Vagina (tissue), 2 donors: ENCODE measurements at regions not wholly inside any gene's neighbourhood (a gene's known extent, or its start where the extent isn't known, plus 50 kb on each side); places are given as distances from the start of the nearest gene placed in this dataset.

ENCODE experiments used
- DNase-seq, 2 donors: peaks; one replicate each; pipeline ENCODE4 v3.0.0-alpha.2; 2017; ENCODE audit errors: extremely low spot score in 2 of 2
- H3K27ac ChIP-seq: fragments of 200-600 bp; sonication (generic); one replicate; pipeline ENCODE4 v1.5.1; 2019
- H3K27me3 ChIP-seq: fragments of 200-600 bp; sonication (generic); one replicate; pipeline ENCODE4 v1.5.1; 2019
- H3K36me3 ChIP-seq, 2 donors: fragments of 200-600 bp; sonication (generic); one replicate each; pipeline ENCODE4 v1.5.1; 2017 to 2019
- H3K4me1 ChIP-seq: fragments of 200-600 bp; sonication (generic); one replicate; pipeline ENCODE4 v1.5.1; 2019
- H3K4me3 ChIP-seq, 2 donors: fragments of 200-600 bp; sonication (generic); 1 replicate in 1 of 2; 2 replicates in 1 of 2; pipeline ENCODE4 v1.5.1; 2016 to 2019
- H3K9me3 ChIP-seq: fragments of 200-600 bp; sonication (generic); one replicate; pipeline ENCODE4 v1.5.1; 2019
- CTCF ChIP-seq, 3 experiments: fragments of 450-650 bp in 2 of 3; fragments of 200-600 bp in 1 of 3; sonication (generic) in 1 of 3; IDR thresholded peaks; one replicate each; pipeline ENCODE4 v1.5.1; 2017 to 2019; ENCODE audit warnings: antibody characterized with exemption in 3 of 3, mild to moderate bottlenecking in 2 of 3, moderate library complexity in 2 of 3
- POLR2A ChIP-seq, 2 donors: fragments of 450-650 bp; IDR thresholded peaks; one replicate each; pipeline ENCODE4 v1.6.1; 2017; ENCODE audit warnings: antibody characterized with exemption in 2 of 2, mild to moderate bottlenecking in 2 of 2, moderate library complexity in 2 of 2
- POLR2AphosphoS5 ChIP-seq, 2 donors: sonication (generic); formaldehyde crosslinking; IDR thresholded peaks; one replicate each; pipeline ENCODE4 v1.9.0; 2017; ENCODE audit warnings: antibody characterized with exemption in 2 of 2, mild to moderate bottlenecking in 2 of 2, low read depth in 1 of 2; ENCODE audit not compliant: insufficient read depth in 1 of 2
- intact Hi-C: fragments of 100-400 bp; cut with DNase I; formaldehyde crosslinking; loops from one replicate; pipeline ENCODE4 v1.15.1; 2023

GRCh38 chr13:36526897-36527296 lies 94.6 kb downstream of the CCNA1 start:
- Histone ChIP-seq H3K4me1 (peaks cover 12% of the 10 kb centered on the region), H3K27me3 (no peaks in the 10 kb centered on the region), H3K9me3 (no peaks in the 10 kb centered on the region), H3K27ac (no peak overlapping the region), H3K36me3 (no peaks in the 10 kb centered on the region), H3K4me3 (no peak overlapping the region)
- intact Hi-C loops, result no loop called here
- no peak for TF ChIP-seq POLR2A (IDR thresholded peaks at IDR 0.05)
- no peak for DNase-seq

GRCh38 chr13:36528105-36528504 lies 95.8 kb downstream of the CCNA1 start:
- no peaks in the 10 kb centered on the region for H3K27me3 ChIP-seq
- no peak overlapping the region for H3K27ac ChIP-seq
- no peak for DNase-seq
- H3K4me3 ChIP-seq, result no peak overlapping the region
- TF ChIP-seq POLR2AphosphoS5 (IDR thresholded peaks at IDR 0.05; ENCODE audit: insufficient read depth in 1 of 2, low read depth in 1 of 2) (no peak), CTCF (IDR thresholded peaks at IDR 0.05) (no peak), POLR2A (IDR thresholded peaks at IDR 0.05) (no peak)
- H3K4me1 ChIP-seq, result peaks cover 12% of the 10 kb centered on the region
- intact Hi-C loops, result no loop called here
- H3K9me3 ChIP-seq, result no peaks in the 10 kb centered on the region
- H3K36me3 ChIP-seq, result no peaks in the 10 kb centered on the region

GRCh38 chr13:36530050-36530789 lies 97.9 kb downstream of the CCNA1 start:
- no peak overlapping the region for H3K27ac ChIP-seq
- H3K36me3 ChIP-seq, result no peaks in the 10 kb centered on the region
- H3K4me1 ChIP-seq, result peaks cover 12% of the 10 kb centered on the region
- H3K9me3 ChIP-seq, result no peaks in the 10 kb centered on the region
- intact Hi-C loops, result no loop called here
- peak in 1 of 2 donors; percentile 80 for DNase-seq
- H3K27me3 ChIP-seq, result no peaks in the 10 kb centered on the region
- H3K4me3 ChIP-seq, result no peak overlapping the region
- TF ChIP-seq CTCF (IDR thresholded peaks at IDR 0.05) (no peak), POLR2AphosphoS5 (IDR thresholded peaks at IDR 0.05; ENCODE audit: insufficient read depth in 1 of 2, low read depth in 1 of 2) (peak in 1 of 2 donors; percentile 10), POLR2A (IDR thresholded peaks at IDR 0.05) (no peak)

GRCh38 chr13:36530861-36531590 lies 98.7 kb downstream of the CCNA1 start:
- Histone ChIP-seq H3K4me1 (peaks cover 12% of the 10 kb centered on the region), H3K27me3 (no peaks in the 10 kb centered on the region), H3K9me3 (no peaks in the 10 kb centered on the region), H3K4me3 (no peak overlapping the region), H3K36me3 (no peaks in the 10 kb centered on the region), H3K27ac (no peak overlapping the region)
- DNase-seq, result peak in 1 of 2 donors; percentile 60
- intact Hi-C loops, result no loop called here
- TF ChIP-seq POLR2A (IDR thresholded peaks at IDR 0.05) (no peak), CTCF (IDR thresholded peaks at IDR 0.05) (no peak), POLR2AphosphoS5 (IDR thresholded peaks at IDR 0.05; ENCODE audit: insufficient read depth in 1 of 2, low read depth in 1 of 2) (no peak)

GRCh38 chr13:36531746-36532486 lies 99.6 kb downstream of the CCNA1 start:
- DNase-seq, result no peak
- intact Hi-C loops, result no loop called here
- peaks cover 12% of the 10 kb centered on the region for H3K4me1 ChIP-seq
- no peak for TF ChIP-seq POLR2AphosphoS5 (IDR thresholded peaks at IDR 0.05; ENCODE audit: insufficient read depth in 1 of 2, low read depth in 1 of 2)
- no peak for TF ChIP-seq CTCF (IDR thresholded peaks at IDR 0.05)
- TF ChIP-seq POLR2A (IDR thresholded peaks at IDR 0.05), result no peak
- H3K36me3 ChIP-seq, result no peaks in the 10 kb centered on the region
- H3K4me3 ChIP-seq, result no peak overlapping the region
- no peak overlapping the region for H3K27ac ChIP-seq
- H3K27me3 ChIP-seq, result no peaks in the 10 kb centered on the region
- H3K9me3 ChIP-seq, result no peaks in the 10 kb centered on the region
